Kidney (tissue), 13 donors: ENCODE measurements at regions not wholly inside any gene's neighbourhood (a gene's known extent, or its start where the extent isn't known, plus 50 kb on each side); places are given as distances from the start of the nearest gene placed in this dataset.

Experiments
- DNase-seq, 5 donors: peaks; one replicate each; pipeline ENCODE4 v3.0.0-alpha.2; 2013 to 2020
- FAIRE-seq: peaks from 2 replicates; lab custom pipeline; 2012; peaks lifted over from hg19 to GRCh38; lab: Jason Lieb, UNC
- H3K27ac ChIP-seq, 2 donors: one replicate each; pipeline ENCODE4 v1.7.0; 2013; ENCODE audit warnings: low read depth in 2 of 2, low read length in 2 of 2, inconsistent platforms in 1 of 2
- H3K27me3 ChIP-seq: one replicate; pipeline ENCODE4 v1.7.1; 2013; ENCODE audit warnings: low read length, inconsistent platforms; ENCODE audit not compliant: control insufficient read depth, insufficient read depth
- H3K36me3 ChIP-seq, 3 donors: one replicate each; pipeline versions ENCODE4 v1.7.0 to v1.7.1; 2013; ENCODE audit warnings: low read length in 3 of 3, control low read depth in 1 of 3, inconsistent platforms in 1 of 3; ENCODE audit not compliant: insufficient read depth in 3 of 3, control insufficient read depth in 2 of 3
- H3K4me1 ChIP-seq, 3 donors: one replicate each; pipeline versions ENCODE4 v1.7.0 to v1.7.1; 2013; ENCODE audit warnings: low read length in 3 of 3, inconsistent platforms in 1 of 3, low read depth in 1 of 3; ENCODE audit not compliant: control insufficient read depth in 2 of 3, insufficient read depth in 2 of 3
- H3K4me3 ChIP-seq, 3 donors: one replicate each; pipeline versions ENCODE4 v1.7.0 to v1.8.1; 2013; ENCODE audit warnings: low read length in 3 of 3, control low read depth in 1 of 3, inconsistent platforms in 1 of 3
- H3K9ac ChIP-seq, 3 donors: one replicate each; pipeline versions ENCODE4 v1.7.0 to v1.7.1; 2013; ENCODE audit warnings: low read length in 3 of 3, control low read depth in 1 of 3, inconsistent platforms in 1 of 3
- H3K9me3 ChIP-seq, 3 donors: one replicate each; pipeline versions ENCODE4 v1.7.0 to v1.7.1; 2013; ENCODE audit warnings: low read length in 3 of 3, control low read depth in 1 of 3, inconsistent platforms in 1 of 3; ENCODE audit not compliant: control insufficient read depth in 2 of 3, insufficient read depth in 1 of 3
- intact Hi-C: fragments of 100-400 bp; cut with DNase I; formaldehyde crosslinking; loops from one replicate; pipeline ENCODE4 v1.11.1; 2022
- TF ChIP-seq, protein P1 (sequence below): IDR thresholded peaks from 3 replicates; pipeline ENCODE4 v1.5.1; 2012; ENCODE audit warnings: mild to moderate bottlenecking, moderate library complexity, borderline replicate concordance; ENCODE audit not compliant: insufficient read depth; ENCODE audit errors: extremely low read depth
- donor health status: control.
- donor health status: control.
- donor health status: control.
- donor health status: control.
- donor health status: control.
- donor health status: DM: yes; HTN: yes; CAD: no.
- donor health status: Normal renal cell carcinoma (clear cell type).

DNA sequence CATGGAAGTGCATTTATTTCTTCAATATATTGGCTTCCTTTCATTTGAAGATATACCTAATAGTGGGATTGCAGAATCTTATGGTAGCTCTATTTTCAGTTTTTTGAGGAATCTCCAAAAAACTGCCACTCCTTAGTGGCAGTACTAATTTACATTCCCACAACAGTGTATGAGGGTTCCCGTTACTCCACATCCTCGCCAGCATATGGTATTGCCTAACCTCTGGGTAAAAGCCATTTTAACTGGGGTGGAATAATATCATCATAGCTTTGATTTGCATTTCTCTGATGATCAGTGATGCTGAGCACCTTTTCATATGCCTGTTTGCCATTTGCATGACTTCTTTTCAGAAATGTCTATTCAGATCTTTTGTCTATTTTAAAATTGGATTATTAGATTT lies 471.9 kb upstream of the UBE2E3 start:
- Histone ChIP-seq H3K9me3 (no peaks in the 10 kb centered on the region), H3K27ac (no peak overlapping the region), H3K4me3 (no peak overlapping the region), H3K9ac (no peak overlapping the region), H3K27me3 (no peaks in the 10 kb centered on the region), H3K36me3 (no peaks in the 10 kb centered on the region), H3K4me1 (no peaks in the 10 kb centered on the region)
- TF ChIP-seq, protein P1, sequence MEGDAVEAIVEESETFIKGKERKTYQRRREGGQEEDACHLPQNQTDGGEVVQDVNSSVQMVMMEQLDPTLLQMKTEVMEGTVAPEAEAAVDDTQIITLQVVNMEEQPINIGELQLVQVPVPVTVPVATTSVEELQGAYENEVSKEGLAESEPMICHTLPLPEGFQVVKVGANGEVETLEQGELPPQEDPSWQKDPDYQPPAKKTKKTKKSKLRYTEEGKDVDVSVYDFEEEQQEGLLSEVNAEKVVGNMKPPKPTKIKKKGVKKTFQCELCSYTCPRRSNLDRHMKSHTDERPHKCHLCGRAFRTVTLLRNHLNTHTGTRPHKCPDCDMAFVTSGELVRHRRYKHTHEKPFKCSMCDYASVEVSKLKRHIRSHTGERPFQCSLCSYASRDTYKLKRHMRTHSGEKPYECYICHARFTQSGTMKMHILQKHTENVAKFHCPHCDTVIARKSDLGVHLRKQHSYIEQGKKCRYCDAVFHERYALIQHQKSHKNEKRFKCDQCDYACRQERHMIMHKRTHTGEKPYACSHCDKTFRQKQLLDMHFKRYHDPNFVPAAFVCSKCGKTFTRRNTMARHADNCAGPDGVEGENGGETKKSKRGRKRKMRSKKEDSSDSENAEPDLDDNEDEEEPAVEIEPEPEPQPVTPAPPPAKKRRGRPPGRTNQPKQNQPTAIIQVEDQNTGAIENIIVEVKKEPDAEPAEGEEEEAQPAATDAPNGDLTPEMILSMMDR, result no peak
- no peak for DNase-seq
- intact Hi-C loops, result no loop called here
- no peak for FAIRE-seq

DNA sequence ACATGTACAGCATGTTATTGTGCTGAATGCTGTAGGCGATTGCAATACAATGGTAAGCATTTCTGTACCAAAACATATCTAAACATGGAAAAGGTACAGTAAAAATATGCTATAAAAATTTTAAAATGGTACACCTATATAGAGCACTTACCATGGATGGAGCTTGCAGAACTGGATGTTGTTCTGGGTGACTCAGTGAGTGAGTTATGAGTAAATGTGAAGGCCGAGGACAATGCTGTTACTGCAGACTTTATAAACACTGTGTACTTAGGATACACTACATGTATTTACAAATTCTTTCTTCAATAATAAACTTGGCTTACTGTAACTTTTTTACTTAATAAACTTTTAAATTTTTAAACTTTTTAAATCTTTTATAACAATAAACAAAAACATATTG lies 473.4 kb upstream of the UBE2E3 start:
- TF ChIP-seq, protein P1, result no peak
- Histone ChIP-seq H3K27ac (no peak overlapping the region), H3K4me1 (no peaks in the 10 kb centered on the region), H3K9ac (no peak overlapping the region), H3K4me3 (no peak overlapping the region), H3K9me3 (no peaks in the 10 kb centered on the region), H3K36me3 (no peaks in the 10 kb centered on the region), H3K27me3 (no peaks in the 10 kb centered on the region)
- intact Hi-C loops, result no loop called here
- FAIRE-seq (peak; percentile 58), DNase-seq (no peak)

DNA sequence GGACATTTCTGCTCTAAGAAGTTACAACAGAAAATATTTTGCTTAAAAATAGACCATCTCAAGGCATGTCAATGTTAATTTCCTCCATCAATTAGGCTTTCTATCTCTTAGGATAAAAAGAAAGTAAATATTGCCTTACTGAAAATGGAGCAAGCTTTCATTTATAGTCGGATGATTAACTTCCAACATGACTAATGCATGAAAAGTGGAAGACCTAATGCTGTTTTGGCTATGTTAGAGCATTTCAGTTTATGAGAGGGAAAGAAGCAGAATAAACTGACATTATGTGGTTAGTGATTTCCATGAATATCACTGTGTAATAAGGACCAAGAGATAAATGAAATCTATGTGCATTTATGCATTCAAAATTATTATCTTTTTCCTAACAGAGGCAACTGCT lies 475.2 kb upstream of the UBE2E3 start:
- H3K4me3 ChIP-seq, result no peak overlapping the region
- H3K27ac ChIP-seq, result no peak overlapping the region
- FAIRE-seq, result no peak
- H3K36me3 ChIP-seq, result no peaks in the 10 kb centered on the region
- TF ChIP-seq, protein P1, result no peak
- no peak for DNase-seq
- H3K27me3 ChIP-seq, result no peaks in the 10 kb centered on the region
- H3K9me3 ChIP-seq, result no peaks in the 10 kb centered on the region
- intact Hi-C loops, result no loop called here
- H3K4me1 ChIP-seq, result no peaks in the 10 kb centered on the region
- H3K9ac ChIP-seq, result no peak overlapping the region

DNA sequence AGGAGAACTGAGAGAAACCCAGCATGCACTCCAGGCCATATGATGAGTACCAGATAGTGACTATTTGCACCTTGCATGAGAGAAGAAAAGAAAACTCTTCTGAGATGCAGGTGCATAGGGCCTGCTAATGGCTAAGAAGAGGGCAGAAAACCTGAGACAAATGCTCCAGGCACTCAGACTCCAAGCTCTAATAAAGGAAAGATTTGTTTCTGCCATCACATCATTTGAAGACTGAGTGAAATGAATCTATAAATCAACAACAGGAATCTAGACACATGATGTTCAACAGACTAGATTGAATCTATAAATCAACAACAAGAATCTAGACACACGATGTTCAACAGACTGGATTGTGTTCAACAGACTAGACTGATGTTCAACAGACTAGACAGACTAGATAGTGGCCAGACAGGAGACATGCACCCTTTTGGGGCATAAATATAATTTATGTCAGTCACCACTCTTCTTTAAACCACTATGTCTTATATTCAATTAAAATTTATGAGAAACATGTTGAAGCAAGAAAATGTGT lies 482.7 kb upstream of the UBE2E3 start:
- no peaks in the 10 kb centered on the region for H3K4me1 ChIP-seq
- no peaks in the 10 kb centered on the region for H3K27me3 ChIP-seq
- intact Hi-C loops, result no loop called here
- no peaks in the 10 kb centered on the region for H3K36me3 ChIP-seq
- TF ChIP-seq, protein P1, result no peak
- DNase-seq (no peak), FAIRE-seq (no peak)
- H3K4me3 ChIP-seq, result no peak overlapping the region
- H3K27ac ChIP-seq, result no peak overlapping the region
- no peaks in the 10 kb centered on the region for H3K9me3 ChIP-seq
- H3K9ac ChIP-seq, result no peak overlapping the region
